Natural killer cell (primary cell): ENCODE measurements at regions not wholly inside any gene's neighbourhood (a gene's known extent, or its start where the extent isn't known, plus 50 kb on each side); places are given as distances from the start of the nearest gene placed in this dataset.

Source experiments
- ATAC-seq, 3 donors: fragments of 150-1000 bp in 2 of 3; fragments of 200-7000 bp in 1 of 3; cut with Tn5 transposase; 1 replicate in 1 of 3; 2 replicates in 2 of 3; pipeline ENCODE4 v1.10.0; 2021; ENCODE audit warnings: mild to moderate bottlenecking in 2 of 3, moderate library complexity in 2 of 3
- DNase-seq, 2 donors: peaks; one replicate each; pipeline versions ENCODE4 v3.0.0 to v3.0.0-alpha.2; 2013 to 2021; ENCODE audit warnings: mixed read lengths in 1 of 2
- H3K27ac ChIP-seq: one replicate; pipeline ENCODE4 v1.5.1; 2013; ENCODE audit warnings: mild to moderate bottlenecking, low read length
- H3K27me3 ChIP-seq: one replicate; pipeline ENCODE4 v1.6.1; 2013; ENCODE audit warnings: low read length; ENCODE audit not compliant: control insufficient read depth, insufficient read depth
- H3K36me3 ChIP-seq: one replicate; pipeline ENCODE4 v1.6.1; 2013; ENCODE audit warnings: low read length; ENCODE audit not compliant: control insufficient read depth, insufficient read depth
- H3K4me1 ChIP-seq: one replicate; pipeline ENCODE4 v1.6.1; 2013; ENCODE audit warnings: low read length; ENCODE audit not compliant: control insufficient read depth, insufficient read depth
- H3K4me3 ChIP-seq: one replicate; pipeline ENCODE4 v1.5.1; 2013; ENCODE audit warnings: low read length
- H3K9me3 ChIP-seq: one replicate; pipeline ENCODE4 v1.6.1; 2013; ENCODE audit warnings: low read length; ENCODE audit not compliant: control insufficient read depth, insufficient read depth
- H3K27ac Mint-ChIP-seq, 2 donors: one replicate each; pipeline ENCODE4 v1.8.0; 2022; ENCODE audit warnings: mild to moderate bottlenecking in 2 of 2, mixed read lengths in 2 of 2, moderate library complexity in 1 of 2
- H3K27me3 Mint-ChIP-seq, 2 donors: one replicate each; pipeline ENCODE4 v1.8.0; 2022; ENCODE audit warnings: low read depth in 2 of 2, mixed read lengths in 2 of 2
- H3K36me3 Mint-ChIP-seq: one replicate; pipeline ENCODE4 v1.8.0; 2022; ENCODE audit warnings: mixed read lengths
- H3K4me1 Mint-ChIP-seq, 2 donors: one replicate each; pipeline ENCODE4 v1.8.0; 2022; ENCODE audit warnings: mixed read lengths in 2 of 2
- H3K4me3 Mint-ChIP-seq: one replicate; pipeline ENCODE4 v1.8.0; 2022; ENCODE audit warnings: mild to moderate bottlenecking, moderate library complexity, mixed read lengths
- H3K9me3 Mint-ChIP-seq, 2 donors: one replicate each; pipeline ENCODE4 v1.8.0; 2022; ENCODE audit warnings: mixed read lengths in 2 of 2
- CTCF ChIP-seq: fragments of 200-600 bp; IDR thresholded peaks from one replicate; pipeline ENCODE4 v1.8.0; 2022; ENCODE audit warnings: antibody characterized with exemption
- WGBS: methylation state at CpG from one replicate; pipeline ENCODE4 v1.1.7; 2013; ENCODE audit warnings: missing lambda C conversion rate; ENCODE audit not compliant: insufficient coverage; 5-methylcytosine and 5-hydroxymethylcytosine counted together
- intact Hi-C: fragments of 100-400 bp; cut with micrococcal nuclease; formaldehyde crosslinking; loops from one replicate; pipeline ENCODE4 v1.14.2; 2022

DNA sequence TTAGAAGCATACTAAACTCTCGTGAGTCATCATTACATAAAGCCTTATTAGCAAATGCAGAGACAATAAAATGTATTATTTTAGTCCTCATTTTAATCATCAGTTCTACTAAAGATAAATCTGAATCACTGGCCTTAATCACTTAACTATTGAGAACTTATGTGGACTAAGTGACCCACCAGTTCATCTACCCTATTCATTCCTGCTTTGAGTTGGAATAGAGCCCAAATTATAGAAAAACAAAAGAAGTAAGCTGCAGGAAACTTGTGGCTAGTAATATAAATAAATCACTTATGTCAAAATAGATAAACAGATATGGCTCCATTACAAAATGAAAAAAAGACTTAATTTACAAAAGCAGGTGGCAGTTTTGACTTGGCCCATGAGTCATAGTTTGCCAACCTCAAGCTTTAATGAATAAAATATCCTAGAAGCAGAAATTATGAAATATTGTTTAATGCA lies 851.8 kb upstream of the CRIM1 start:
- DNase-seq = no peak

DNA sequence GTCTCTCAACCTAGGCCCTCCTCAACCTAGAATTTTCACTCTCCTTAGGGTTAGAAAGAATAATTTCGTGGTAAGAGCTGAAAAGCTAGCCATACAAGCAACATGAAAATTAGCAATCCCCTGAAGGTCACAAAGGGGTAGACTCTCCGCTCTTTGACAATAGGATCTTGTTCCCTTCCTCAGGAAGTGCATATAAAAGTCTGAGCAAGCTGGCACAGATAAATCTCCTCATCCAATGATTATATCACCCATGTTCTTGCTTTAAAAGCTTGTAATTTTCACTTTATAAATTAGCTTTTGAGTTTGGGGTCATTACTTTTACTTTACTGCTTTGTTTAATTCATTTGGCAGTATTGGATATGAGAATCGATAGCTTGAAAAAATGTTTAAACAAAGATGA lies 852.3 kb upstream of the CRIM1 start:
- Mint-ChIP-seq H3K27ac (no peak overlapping the region), H3K27me3 (no peaks in the 10 kb centered on the region), H3K9me3 (peaks cover 4 to 13% of the 10 kb centered on the region in 2 donors), H3K36me3 (no peaks in the 10 kb centered on the region), H3K4me3 (no peak overlapping the region), H3K4me1 (no peaks in the 10 kb centered on the region)
- WGBS = 85% methylated on average over 3 of the region's 3 CpGs
- DNase-seq (no peak), ATAC-seq (no peak)
- no peaks in the 10 kb centered on the region for H3K27me3 ChIP-seq
- TF ChIP-seq CTCF = no peak
- H3K36me3 ChIP-seq = no peaks in the 10 kb centered on the region
- no peak overlapping the region for H3K27ac ChIP-seq
- H3K4me1 ChIP-seq = no peaks in the 10 kb centered on the region
- H3K9me3 ChIP-seq = no peaks in the 10 kb centered on the region
- H3K4me3 ChIP-seq = no peak overlapping the region
- intact Hi-C loops = no loop called here

More for the DNA sequence above, 851.8 kb upstream of the CRIM1 start:
- peaks cover 4 to 13% of the 10 kb centered on the region in 2 donors for H3K9me3 Mint-ChIP-seq
- TF ChIP-seq CTCF = no peak
- Histone ChIP-seq H3K4me3 (no peak overlapping the region), H3K27me3 (no peaks in the 10 kb centered on the region), H3K27ac (no peak overlapping the region), H3K4me1 (no peaks in the 10 kb centered on the region), H3K36me3 (no peaks in the 10 kb centered on the region), H3K9me3 (no peaks in the 10 kb centered on the region)
- H3K27me3 Mint-ChIP-seq = no peaks in the 10 kb centered on the region
- H3K4me1 Mint-ChIP-seq = no peaks in the 10 kb centered on the region
- intact Hi-C loops = no loop called here
- no peak overlapping the region for H3K4me3 Mint-ChIP-seq
- ATAC-seq = no peak
- no peaks in the 10 kb centered on the region for H3K36me3 Mint-ChIP-seq
- WGBS = 50% methylated on average over 1 of the region's 1 CpG
- H3K27ac Mint-ChIP-seq = no peak overlapping the region

- no peak for TF ChIP-seq CTCF
- Histone ChIP-seq H3K36me3 (no peaks in the 10 kb centered on the region), H3K4me3 (no peak overlapping the region), H3K4me1 (no peaks in the 10 kb centered on the region), H3K27me3 (no peaks in the 10 kb centered on the region), H3K9me3 (no peaks in the 10 kb centered on the region), H3K27ac (no peak overlapping the region)
- H3K4me1 Mint-ChIP-seq = no peaks in the 10 kb centered on the region
- intact Hi-C loops = no loop called here
- H3K27me3 Mint-ChIP-seq = no peaks in the 10 kb centered on the region
- ATAC-seq = no peak
- no peak overlapping the region for H3K4me3 Mint-ChIP-seq
- DNase-seq = no peak
- 78% methylated on average over 4 of the region's 6 CpGs for WGBS
- peaks cover 6 to 10% of the 10 kb centered on the region in 2 donors for H3K9me3 Mint-ChIP-seq
- no peaks in the 10 kb centered on the region for H3K36me3 Mint-ChIP-seq
- H3K27ac Mint-ChIP-seq = no peak overlapping the region
Measured at GRCh38 chr2:35501076-35501475, 854.5 kb upstream of the CRIM1 start.

DNA sequence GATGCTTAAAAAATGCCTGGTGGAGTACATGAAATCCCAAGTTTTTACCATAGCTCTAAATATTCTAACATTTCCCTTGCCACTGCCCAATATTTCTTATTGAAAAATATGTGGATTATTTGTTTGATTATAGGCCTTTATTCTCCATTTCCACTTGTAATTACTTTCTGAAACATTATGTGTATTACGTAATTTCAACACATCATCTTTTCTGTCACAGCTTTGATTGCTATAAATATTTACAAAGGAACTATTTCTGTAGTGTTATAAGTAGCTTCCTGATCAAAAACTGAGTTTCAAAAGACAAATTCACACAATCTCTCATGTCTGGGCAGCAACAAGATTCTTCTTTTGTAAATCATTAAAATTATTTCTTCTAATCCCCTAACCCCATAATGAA lies 859.6 kb upstream of the CRIM1 start:
- Mint-ChIP-seq H3K4me1 (no peaks in the 10 kb centered on the region), H3K27me3 (no peaks in the 10 kb centered on the region), H3K4me3 (no peak overlapping the region), H3K36me3 (peaks cover 9% of the 10 kb centered on the region), H3K9me3 (peaks cover 3 to 6% of the 10 kb centered on the region in 2 donors), H3K27ac (no peak overlapping the region)
- no peak for DNase-seq
- Histone ChIP-seq H3K27me3 (no peaks in the 10 kb centered on the region), H3K36me3 (no peaks in the 10 kb centered on the region), H3K27ac (no peak overlapping the region), H3K4me1 (no peaks in the 10 kb centered on the region), H3K9me3 (no peaks in the 10 kb centered on the region), H3K4me3 (no peak overlapping the region)
- no CpG with 5 or more reads among the region's 1 CpG for whole genome bisulfite sequencing
- no peak for ATAC-seq
- intact Hi-C loops = no loop called here
- TF ChIP-seq CTCF = no peak
